GM12874 (cell line): ENCODE measurements at regions not wholly inside any gene's neighbourhood (a gene's known extent, or its start where the extent isn't known, plus 50 kb on each side); places are given as distances from the start of the nearest gene placed in this dataset.

Source experiments
- TF ChIP-seq, protein P1 (sequence below): IDR thresholded peaks from 2 replicates; pipeline ENCODE4 v1.5.1; 2011; ENCODE audit warnings: low read depth, mild to moderate bottlenecking, control low read depth, low read length, moderate library complexity; ENCODE audit not compliant: insufficient read depth

DNA sequence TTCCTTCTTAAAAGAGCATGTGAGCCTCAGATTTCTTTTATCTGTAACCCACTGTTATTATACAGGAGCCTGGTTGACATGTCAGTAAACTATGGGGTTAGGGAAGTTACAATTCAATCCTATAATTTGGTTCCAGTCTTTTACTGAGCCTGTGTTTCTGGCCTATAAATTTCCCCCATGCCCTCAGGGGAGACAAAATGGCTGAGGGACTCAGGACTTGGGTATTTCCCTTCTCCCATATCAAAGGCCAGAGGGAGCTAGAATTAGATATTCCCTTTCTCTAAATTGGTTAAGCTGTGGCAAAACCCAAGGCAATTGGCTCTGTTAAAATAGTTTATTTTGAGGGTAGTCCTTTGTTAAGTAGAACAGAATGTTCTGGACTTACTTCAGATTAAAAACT lies 823.2 kb downstream of the TLE1 start:
- TF ChIP-seq, protein P1, sequence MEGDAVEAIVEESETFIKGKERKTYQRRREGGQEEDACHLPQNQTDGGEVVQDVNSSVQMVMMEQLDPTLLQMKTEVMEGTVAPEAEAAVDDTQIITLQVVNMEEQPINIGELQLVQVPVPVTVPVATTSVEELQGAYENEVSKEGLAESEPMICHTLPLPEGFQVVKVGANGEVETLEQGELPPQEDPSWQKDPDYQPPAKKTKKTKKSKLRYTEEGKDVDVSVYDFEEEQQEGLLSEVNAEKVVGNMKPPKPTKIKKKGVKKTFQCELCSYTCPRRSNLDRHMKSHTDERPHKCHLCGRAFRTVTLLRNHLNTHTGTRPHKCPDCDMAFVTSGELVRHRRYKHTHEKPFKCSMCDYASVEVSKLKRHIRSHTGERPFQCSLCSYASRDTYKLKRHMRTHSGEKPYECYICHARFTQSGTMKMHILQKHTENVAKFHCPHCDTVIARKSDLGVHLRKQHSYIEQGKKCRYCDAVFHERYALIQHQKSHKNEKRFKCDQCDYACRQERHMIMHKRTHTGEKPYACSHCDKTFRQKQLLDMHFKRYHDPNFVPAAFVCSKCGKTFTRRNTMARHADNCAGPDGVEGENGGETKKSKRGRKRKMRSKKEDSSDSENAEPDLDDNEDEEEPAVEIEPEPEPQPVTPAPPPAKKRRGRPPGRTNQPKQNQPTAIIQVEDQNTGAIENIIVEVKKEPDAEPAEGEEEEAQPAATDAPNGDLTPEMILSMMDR = no peak

DNA sequence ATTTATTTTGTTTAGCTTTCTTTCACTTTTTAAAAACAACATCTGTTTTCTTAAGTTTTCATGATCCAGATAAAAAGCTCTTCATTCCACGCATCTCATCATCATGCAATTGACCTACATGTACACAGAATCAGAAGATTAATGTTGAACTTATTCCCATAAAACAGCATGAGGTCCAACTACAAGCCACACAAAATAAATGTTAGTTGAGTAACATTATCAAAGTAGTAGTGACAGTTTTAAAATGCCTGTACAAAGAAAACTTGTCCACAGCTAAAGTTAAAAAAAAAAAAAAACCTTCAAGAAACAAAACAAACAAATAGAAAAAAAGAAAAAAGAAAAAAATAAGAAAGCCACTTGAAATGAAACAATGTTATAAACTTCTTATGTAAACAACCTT lies 846.3 kb downstream of the TLE1 start:
- TF ChIP-seq, protein P1 = no peak

DNA sequence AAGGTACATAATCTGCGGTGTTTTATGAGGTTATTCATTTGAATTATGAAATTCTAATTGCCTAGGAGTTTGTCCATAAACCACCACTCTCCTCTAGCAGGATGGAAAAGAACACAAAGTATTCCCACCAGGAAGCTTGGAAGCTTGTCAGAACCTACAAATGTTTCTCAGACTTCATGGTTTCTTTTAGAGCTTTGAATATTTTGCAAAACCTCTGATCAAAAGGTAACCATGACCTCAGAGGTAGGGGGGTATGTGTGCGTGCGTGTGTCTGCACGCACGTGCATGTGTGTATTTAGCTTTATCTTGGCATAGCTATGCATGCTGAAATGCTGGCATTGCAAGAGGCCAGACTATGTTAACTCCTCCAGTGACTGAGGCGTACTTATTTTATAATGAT lies 847.0 kb downstream of the TLE1 start:
- TF ChIP-seq, protein P1 = no peak

DNA sequence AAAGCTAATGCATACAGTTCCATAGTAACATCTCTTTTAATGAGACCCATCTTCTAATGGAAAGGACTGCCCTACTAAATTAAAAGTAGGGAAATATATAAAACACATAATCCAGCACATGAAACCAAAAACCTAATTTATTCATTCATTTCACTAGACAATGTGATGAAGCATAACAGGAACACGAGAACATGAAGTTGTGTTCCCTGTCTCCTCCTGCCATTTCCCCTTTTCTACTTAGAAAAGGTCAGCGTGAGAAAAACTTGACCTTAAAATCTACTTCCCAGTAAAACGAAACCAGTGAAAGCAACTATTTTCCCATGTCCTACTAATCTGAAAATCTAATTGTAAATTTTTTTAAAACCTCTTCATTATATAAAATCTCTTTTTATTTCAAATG lies 847.5 kb downstream of the TLE1 start:
- TF ChIP-seq, protein P1 = no peak

DNA sequence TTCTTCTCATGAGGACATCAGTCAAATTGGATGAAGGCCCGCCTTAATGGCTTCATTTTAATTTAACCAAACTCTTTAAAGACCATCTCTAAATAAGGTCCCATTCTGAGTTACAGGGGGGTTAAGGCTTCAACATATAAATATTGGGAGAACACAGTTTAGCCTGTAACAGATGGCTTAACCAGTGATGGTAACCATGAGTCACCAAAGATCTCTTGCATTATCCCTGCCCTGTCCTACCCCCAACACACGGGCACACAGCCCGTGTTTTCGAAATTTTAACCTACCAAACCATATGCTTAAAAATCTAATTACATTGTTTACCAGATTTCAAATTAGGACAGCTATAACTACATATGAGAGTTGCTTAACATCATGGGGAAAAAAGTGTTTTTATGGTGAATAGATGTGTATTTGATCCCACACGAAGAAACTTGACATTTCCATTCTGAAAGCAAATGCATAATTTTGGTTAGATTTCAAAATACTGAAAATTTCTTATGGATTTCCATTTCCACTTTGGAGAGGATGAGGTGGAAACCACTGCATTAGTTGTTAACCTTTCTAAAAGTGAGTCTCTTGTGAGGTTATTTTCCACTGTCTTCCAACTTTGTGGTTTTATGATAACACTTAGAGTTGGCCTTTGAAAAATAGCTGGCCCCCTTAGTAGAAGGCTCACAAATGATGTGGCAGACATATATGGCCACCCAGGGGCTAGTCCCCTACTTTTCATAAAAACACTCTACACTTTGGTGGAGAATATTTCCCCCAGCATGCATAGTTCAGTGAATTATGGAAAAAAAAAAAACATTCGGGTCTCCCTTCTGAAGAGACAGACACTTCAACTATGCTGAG lies 849.3 kb downstream of the TLE1 start:
- TF ChIP-seq, protein P1 = no peak

DNA sequence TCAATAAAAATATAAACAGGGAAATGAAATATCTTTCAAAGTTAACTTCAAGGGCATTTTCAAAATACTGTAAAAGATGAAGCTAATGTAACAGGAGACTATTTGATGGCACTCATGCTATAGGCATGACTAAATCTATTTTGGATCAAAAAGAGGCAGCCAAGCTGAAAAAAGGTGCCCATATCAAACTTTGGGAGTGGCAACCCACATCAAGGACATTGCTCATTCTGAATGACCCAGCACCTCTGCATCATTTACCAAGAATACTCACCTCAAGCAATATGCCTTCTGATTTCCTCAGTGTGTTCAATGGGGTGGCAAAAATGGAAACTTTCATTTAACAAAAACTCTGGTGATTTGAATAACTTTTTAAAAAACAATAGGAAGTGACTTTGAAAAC lies 853.3 kb downstream of the TLE1 start:
- TF ChIP-seq, protein P1 = no peak

DNA sequence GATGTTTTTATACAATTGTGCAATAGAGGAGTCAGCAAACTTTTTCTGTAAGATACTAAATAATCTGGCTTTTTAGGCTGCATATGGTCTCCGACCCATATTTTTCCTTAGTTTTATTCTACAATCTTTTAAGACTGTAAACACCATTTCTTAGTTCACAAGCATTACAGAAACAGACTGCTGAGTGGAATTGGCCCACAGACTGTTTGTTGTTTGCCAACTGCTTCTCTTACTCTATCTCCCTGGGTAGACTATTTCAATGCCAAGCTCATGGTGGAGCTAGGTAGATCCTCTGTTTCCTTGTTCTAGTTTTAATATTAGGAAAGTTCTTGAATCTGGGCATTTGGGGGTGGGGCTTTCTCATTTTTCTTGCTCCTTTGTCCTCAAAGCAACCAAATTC lies 857.6 kb downstream of the TLE1 start:
- TF ChIP-seq, protein P1 = no peak

DNA sequence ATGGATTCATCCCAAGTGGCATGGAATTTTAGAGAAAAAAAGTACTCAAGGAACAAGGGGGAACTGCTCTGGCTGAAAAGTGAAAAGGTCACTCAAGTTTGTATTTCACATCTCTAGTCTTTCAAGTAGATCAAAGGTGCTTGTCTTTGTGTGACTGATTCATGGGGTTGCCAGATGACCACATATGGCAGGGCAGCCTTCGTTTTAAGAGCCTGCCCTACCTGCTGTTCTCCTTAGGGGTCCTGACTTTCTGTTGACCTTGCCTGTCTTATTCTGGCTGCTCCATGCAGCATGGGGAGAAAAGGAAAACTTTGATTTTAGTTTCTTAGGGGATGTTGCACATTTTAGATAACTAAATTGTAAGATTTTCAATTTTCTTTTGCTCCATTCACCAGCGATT lies 877.7 kb downstream of the TLE1 start:
- TF ChIP-seq, protein P1 = no peak
